Liver (tissue), 7 donors: ENCODE measurements at regions not wholly inside any gene's neighbourhood (a gene's known extent, or its start where the extent isn't known, plus 50 kb on each side); places are given as distances from the start of the nearest gene placed in this dataset.

Experiments
- DNase-seq: peaks from one replicate; pipeline ENCODE4 v3.0.0-alpha.2; 2017; ENCODE audit warnings: low spot score
- H3K27ac ChIP-seq, 2 donors: one replicate each; pipeline ENCODE4 v1.7.0; 2013; ENCODE audit warnings: inconsistent platforms in 2 of 2, low read length in 2 of 2, control low read depth in 1 of 2, low read depth in 1 of 2, mild to moderate bottlenecking in 1 of 2
- H3K27me3 ChIP-seq, 4 donors: one replicate each; pipeline versions ENCODE4 v1.6.1 to v1.7.0; 2013; ENCODE audit warnings: low read length in 3 of 4, inconsistent platforms in 1 of 4, mild to moderate bottlenecking in 1 of 4, moderate library complexity in 1 of 4; ENCODE audit not compliant: control insufficient read depth in 4 of 4, insufficient read depth in 4 of 4
- H3K36me3 ChIP-seq, 4 donors: one replicate each; pipeline versions ENCODE4 v1.6.1 to v1.7.0; 2013; ENCODE audit warnings: low read length in 3 of 4, mild to moderate bottlenecking in 3 of 4, low read depth in 1 of 4, moderate library complexity in 1 of 4; ENCODE audit not compliant: control insufficient read depth in 4 of 4, insufficient read depth in 3 of 4
- H3K4me1 ChIP-seq, 4 donors: one replicate each; pipeline versions ENCODE4 v1.6.1 to v1.7.0; 2013; ENCODE audit warnings: low read length in 3 of 4, mild to moderate bottlenecking in 3 of 4, moderate library complexity in 1 of 4; ENCODE audit not compliant: control insufficient read depth in 4 of 4, insufficient read depth in 4 of 4
- H3K4me3 ChIP-seq, 3 donors: one replicate each; pipeline versions ENCODE4 v1.6.1 to v1.7.0; 2013; ENCODE audit warnings: low read length in 3 of 3, control low read depth in 1 of 3, low read depth in 1 of 3, mild to moderate bottlenecking in 1 of 3
- H3K9ac ChIP-seq, 2 donors: one replicate each; pipeline ENCODE4 v1.7.0; 2013; ENCODE audit warnings: low read length in 2 of 2, mild to moderate bottlenecking in 2 of 2, moderate library complexity in 2 of 2, control low read depth in 1 of 2, low read depth in 1 of 2
- H3K9me3 ChIP-seq, 4 donors: one replicate each; pipeline versions ENCODE4 v1.6.1 to v1.7.0; 2013; ENCODE audit warnings: low read length in 3 of 4; ENCODE audit not compliant: control insufficient read depth in 4 of 4
- ATF3 ChIP-seq: IDR thresholded peaks from 2 replicates; pipeline ENCODE4 v1.6.1; 2016; ENCODE audit warnings: antibody characterized with exemption
- GABPA ChIP-seq, 2 donors: IDR thresholded peaks in 1 of 2; conservative IDR thresholded peaks in 1 of 2; 2 replicates each; pipeline ENCODE4 v1.6.1; 2016; ENCODE audit warnings: antibody characterized with exemption in 2 of 2, mild to moderate bottlenecking in 1 of 2, moderate library complexity in 1 of 2
- HNF4A ChIP-seq, 2 donors: conservative IDR thresholded peaks; 2 replicates each; pipeline ENCODE4 v1.6.1; 2016; ENCODE audit warnings: antibody characterized with exemption in 2 of 2, mild to moderate bottlenecking in 2 of 2
- JUND ChIP-seq, 2 donors: IDR thresholded peaks; 2 replicates each; pipeline ENCODE4 v1.6.1; 2016; ENCODE audit warnings: antibody characterized with exemption in 2 of 2
- MAX ChIP-seq: IDR thresholded peaks from 2 replicates; pipeline ENCODE4 v1.6.1; 2016; ENCODE audit warnings: antibody characterized with exemption
- RXRA ChIP-seq, 2 donors: IDR thresholded peaks; 2 replicates each; pipeline ENCODE4 v1.6.1; 2017 to 2018; ENCODE audit warnings: antibody characterized with exemption in 2 of 2, mild to moderate bottlenecking in 1 of 2
- SP1 ChIP-seq: IDR thresholded peaks from 2 replicates; pipeline ENCODE4 v1.6.1; 2018; ENCODE audit warnings: antibody characterized with exemption, mild to moderate bottlenecking
- YY1 ChIP-seq: IDR thresholded peaks from 2 replicates; pipeline ENCODE4 v1.6.1; 2016; ENCODE audit warnings: antibody characterized with exemption, mild to moderate bottlenecking
- ZBTB33 ChIP-seq: IDR thresholded peaks from 2 replicates; pipeline ENCODE4 v1.6.1; 2016; ENCODE audit warnings: antibody characterized with exemption
- WGBS: extraction: QIAGEN DNeasy Blood & Tissue Kit; methylation state at CpG from one replicate; pipeline ENCODE4 v1.1.7; 2013; 5-methylcytosine and 5-hydroxymethylcytosine counted together
- TF ChIP-seq, protein P1 (sequence below): IDR thresholded peaks from 2 replicates; pipeline ENCODE4 v1.6.1; 2016; ENCODE audit warnings: antibody characterized with exemption, mild to moderate bottlenecking
- donor health status: healthy.
- donor health status: healthy.
- donor health status: healthy.
- donor health status: healthy.

- H3K9me3 ChIP-seq: no peaks in the 10 kb centered on the region
- WGBS: 94% methylated on average over 5 of the region's 5 CpGs
- no peaks in the 10 kb centered on the region for H3K36me3 ChIP-seq
- TF ChIP-seq ZBTB33 (no peak), ATF3 (no peak), YY1 (no peak), GABPA (IDR thresholded peaks at IDR 0.05 in 1 of 2, conservative IDR thresholded peaks at IDR 0.05 in 1 of 2) (no peak), MAX (no peak), JUND (IDR thresholded peaks at IDR 0.05) (no peak), SP1 (no peak)
- TF ChIP-seq, protein P1, sequence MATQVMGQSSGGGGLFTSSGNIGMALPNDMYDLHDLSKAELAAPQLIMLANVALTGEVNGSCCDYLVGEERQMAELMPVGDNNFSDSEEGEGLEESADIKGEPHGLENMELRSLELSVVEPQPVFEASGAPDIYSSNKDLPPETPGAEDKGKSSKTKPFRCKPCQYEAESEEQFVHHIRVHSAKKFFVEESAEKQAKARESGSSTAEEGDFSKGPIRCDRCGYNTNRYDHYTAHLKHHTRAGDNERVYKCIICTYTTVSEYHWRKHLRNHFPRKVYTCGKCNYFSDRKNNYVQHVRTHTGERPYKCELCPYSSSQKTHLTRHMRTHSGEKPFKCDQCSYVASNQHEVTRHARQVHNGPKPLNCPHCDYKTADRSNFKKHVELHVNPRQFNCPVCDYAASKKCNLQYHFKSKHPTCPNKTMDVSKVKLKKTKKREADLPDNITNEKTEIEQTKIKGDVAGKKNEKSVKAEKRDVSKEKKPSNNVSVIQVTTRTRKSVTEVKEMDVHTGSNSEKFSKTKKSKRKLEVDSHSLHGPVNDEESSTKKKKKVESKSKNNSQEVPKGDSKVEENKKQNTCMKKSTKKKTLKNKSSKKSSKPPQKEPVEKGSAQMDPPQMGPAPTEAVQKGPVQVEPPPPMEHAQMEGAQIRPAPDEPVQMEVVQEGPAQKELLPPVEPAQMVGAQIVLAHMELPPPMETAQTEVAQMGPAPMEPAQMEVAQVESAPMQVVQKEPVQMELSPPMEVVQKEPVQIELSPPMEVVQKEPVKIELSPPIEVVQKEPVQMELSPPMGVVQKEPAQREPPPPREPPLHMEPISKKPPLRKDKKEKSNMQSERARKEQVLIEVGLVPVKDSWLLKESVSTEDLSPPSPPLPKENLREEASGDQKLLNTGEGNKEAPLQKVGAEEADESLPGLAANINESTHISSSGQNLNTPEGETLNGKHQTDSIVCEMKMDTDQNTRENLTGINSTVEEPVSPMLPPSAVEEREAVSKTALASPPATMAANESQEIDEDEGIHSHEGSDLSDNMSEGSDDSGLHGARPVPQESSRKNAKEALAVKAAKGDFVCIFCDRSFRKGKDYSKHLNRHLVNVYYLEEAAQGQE: no peak
- DNase-seq: no peak
- H3K9ac ChIP-seq: no peak overlapping the region
- H3K27me3 ChIP-seq: no peaks in the 10 kb centered on the region
- no peaks in the 10 kb centered on the region for H3K4me1 ChIP-seq
- H3K4me3 ChIP-seq: no peak overlapping the region
- H3K27ac ChIP-seq: no peak overlapping the region
Observed at GRCh38 chr10:36739884-36740445, 385.4 kb upstream of the ANKRD30A start.

DNA sequence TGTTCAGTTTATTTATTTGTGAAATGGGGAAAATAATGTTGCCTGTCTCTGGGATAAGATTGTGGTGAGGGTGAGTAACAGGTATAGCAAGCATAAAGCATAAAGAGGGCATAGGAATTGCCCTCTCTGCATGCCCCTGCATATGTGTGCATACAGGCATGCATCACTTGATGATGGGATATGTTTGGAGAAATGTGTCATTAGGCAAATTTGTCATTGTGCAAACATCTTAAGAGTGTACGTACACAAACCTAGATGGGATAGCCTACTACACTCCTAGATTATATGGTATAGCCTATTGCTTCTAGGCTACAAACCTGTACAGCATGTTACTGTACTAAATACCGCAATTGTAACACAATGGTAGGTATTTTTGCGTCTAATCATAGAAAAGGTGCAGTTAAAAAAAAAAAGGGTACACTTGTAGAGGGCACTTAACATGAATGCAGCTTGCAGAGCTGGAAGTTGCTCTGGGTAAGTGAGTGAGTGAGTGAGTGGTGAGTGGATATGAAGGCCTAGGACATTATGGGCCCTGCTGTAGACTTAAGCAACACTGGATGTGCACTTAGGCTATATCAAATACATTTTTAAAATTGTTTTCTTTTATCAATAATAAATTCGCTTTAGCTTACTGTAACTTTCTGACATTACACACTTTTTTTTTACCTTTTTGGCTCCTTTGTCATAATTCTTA is 386.5 kb upstream of the ANKRD30A start:
- Histone ChIP-seq H3K9ac (no peak overlapping the region), H3K4me1 (no peaks in the 10 kb centered on the region), H3K27ac (no peak overlapping the region), H3K27me3 (no peaks in the 10 kb centered on the region), H3K36me3 (no peaks in the 10 kb centered on the region), H3K4me3 (no peak overlapping the region), H3K9me3 (no peaks in the 10 kb centered on the region)
- no peak for DNase-seq
- WGBS: 94% methylated on average over 4 of the region's 4 CpGs
- TF ChIP-seq RXRA (IDR thresholded peaks at IDR 0.05) (no peak), YY1 (no peak), SP1 (no peak), ATF3 (no peak), HNF4A (conservative IDR thresholded peaks at IDR 0.05) (no peak), JUND (IDR thresholded peaks at IDR 0.05) (no peak)
- TF ChIP-seq, protein P1: no peak
